ENCODE measurements at regions not wholly inside any gene's neighbourhood (a gene's known extent, or its start where the extent isn't known, plus 50 kb on each side); places are given as distances from the start of the nearest gene placed in this dataset.

DNA sequence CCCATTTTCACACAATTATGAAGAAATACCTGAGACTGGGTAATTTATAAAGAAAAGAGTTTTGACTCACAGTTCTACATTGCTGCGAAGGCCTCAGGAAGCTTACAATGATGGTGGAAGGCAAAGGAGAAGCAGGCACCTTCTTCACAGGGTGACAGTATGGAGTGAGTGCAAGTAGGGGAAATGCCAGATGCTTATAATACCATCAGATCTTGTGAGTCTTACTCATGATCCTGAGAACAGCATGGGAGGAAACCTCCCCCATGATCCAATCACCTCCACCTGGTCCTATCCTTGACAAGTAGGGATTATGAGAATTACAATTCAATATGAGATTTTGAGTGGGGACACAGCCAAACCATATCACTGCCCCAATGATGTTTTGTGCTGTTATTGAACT is 189.3 kb upstream of the CRY1 start:
- no peak for DNase-seq

DNA sequence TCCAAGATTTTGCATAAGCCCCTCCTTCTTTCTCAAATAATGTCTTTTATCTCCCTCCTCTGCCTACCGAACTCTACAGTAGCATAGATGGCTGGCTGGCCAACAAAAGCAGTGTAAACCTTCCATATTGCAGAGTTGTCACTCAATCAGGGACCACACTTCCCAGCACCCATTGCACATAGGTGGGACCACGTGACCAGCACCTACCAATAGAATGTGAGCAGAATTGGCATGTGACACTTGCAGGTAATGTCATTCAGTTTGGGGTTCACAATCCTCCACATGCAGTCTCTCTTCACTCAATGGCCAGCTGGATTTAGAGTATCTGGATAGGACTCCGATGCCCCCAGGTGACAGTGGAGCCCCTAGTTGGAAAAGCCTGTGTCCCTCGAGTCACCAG is 190.3 kb upstream of the CRY1 start:
- no peak for DNase-seq

DNA sequence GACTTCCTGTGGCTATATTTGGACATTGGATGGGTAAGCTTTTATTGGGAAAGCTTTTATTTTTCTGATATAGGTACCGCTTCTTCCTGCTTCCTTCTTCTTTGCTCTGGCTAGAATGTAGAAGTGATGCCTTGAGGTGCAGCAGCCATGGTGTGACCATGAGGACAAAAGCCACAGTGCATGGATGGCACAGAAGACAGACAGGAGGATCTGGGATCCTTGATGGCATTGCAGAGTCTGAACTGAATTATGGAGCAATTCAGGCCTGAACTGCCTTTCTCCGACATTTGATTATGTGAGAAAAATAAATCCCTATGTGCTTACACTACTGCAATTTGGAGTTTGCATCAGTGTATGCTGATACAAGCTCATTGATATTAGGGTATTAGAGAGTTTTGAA is 191.3 kb upstream of the CRY1 start:
- no peak for DNase-seq

DNA sequence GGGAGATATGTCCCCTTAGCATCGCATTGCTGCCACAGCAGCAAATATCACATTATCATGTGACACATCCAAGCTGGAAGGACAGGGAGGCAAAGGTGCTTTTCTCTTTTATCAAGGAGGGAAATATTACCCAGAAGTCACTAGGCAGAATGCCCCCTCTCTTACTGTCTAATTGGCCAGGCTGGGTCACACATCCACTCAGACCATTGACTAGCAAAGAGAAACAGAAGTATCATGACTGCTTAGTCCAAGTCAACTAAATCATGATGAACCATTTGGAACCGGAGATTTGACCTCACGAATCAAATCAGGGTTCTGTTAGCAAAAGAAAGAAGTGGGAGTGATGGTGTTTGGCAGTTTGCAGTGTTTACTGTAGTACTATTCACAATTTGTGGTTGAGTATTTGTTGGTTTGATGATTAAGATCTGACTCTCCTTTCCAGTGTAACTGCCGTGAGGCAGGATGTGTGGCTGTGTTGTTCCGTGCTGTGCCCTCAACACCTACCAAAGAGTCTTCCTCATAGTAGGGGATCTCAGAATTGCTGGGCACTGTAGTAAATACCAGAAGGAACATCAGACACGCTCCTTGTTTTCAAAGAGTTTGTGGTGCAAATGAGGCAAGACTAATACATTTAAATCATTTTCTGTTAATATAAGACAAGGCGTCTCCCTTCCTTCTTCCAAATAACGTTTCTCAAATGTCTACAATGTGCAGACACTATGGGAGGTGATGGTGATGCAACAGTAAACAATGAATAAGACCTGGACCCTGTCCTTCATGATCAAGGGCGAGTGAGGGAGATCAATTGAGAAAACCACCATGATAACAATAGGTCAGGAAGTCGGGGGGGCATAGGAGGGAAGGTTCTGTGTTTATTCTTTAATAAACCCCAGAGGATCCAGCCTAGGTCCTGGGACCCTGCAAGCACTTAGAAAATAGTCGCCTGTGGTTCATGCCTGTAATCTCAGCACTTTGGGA is 194.4 kb upstream of the CRY1 start:
- no peak for DNase-seq

DNA sequence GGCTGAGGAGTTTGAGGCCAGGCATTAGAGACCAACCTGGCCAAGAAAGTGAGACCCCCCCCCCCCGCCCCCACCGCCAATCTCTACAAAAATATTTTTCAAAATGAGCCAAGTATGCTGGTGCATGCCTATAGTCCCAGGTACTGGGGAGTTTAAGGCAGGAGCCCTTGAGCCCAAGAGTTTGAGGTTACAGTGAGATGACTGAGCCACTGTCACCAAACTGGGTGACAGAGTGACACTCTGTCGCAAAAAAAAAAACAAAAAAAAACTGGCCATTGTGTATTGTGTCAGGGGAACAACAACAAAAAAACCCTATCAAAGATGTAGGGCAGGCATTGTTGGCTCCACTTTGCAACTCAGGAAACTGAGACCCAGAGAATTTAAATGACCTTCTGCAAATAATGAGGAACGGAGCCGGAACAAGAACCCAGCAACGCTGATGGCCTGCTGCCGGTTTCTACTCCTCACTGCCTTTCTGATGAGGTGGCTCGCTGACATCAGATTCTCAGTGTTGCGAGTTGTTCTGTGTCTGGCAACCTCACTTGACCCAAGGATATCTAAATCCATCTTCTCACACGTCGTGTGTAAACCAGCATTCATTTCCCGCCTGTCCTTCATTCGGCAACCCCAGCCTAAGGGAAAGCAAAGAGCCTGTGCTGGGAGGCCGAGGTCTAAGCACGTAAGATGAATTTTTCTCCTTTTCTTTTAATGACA is 195.2 kb upstream of the CRY1 start:
- no peak for DNase-seq

DNA sequence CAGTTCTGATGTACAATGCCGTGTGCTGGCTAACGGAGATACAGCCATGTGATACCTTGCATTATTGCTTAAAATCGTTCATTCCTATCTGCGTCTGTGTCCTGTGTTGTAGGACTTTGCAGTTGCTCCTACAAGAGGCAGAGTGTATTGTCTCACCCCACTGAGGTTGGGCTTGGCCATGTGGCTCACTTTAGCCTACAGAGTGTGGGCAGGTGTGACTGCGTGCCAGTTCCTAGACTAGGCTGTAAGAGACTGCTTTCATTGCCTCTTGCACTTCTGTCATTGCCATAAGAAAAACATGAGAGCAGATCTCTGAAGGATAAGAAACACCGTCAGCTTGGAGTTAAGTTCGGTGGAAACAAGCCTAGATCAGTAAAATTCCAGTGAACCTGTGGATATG is 197.7 kb upstream of the CRY1 start:
- DNase-seq = no peak

DNA sequence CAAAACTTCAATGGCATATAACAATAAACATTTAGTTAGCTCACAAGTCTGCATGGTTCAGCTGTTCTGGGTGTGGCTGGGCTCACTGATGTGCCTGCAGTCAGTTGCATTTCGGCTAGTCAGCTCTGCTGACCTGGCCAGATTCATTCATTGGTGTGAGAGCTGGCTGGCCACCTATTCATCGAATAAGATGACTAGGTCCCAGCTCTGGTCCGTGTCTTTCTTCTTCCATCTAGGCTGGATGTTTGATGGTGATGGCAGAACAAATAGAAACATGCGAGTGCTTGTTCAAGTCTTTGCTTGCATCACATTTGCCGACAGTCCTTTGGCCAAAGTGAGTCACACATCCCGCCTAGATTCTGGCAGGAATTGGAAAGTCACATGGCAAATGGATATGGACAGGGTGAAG is 203.3 kb upstream of the CRY1 start:
- no peak for DNase-seq

DNA sequence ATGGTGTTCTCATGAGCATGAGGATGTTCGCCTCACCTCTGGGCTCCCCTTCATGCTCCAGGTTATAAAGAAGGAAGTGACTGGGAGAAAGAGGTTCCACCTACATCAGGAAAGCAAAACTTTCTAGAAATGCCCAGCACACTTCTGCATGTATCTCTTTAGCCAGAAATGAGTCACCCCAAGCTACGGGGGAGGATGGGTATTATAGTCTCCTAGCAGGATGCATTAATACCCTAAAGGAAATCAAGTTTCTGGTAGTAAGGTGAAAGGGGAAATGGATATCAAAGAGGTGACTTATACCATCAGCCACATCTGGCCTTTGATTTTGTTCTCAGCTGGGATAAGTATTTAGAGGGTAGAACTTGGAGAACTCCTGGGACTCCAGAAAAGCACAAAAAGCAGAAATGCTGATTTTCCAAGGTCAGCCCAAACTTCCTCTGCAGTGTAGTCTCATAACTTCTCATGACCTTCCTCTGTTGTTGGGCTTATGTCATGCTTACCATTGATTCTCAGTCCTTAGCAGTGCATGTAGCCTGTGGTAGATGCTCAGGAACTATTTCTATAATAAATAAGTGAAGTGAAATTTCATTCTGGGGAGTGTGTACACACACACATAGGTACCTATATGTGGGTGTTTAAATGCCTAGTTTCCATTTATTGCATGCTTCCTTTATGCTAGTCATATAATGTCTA is 209.4 kb upstream of the CRY1 start:
- DNase-seq = no peak

DNA sequence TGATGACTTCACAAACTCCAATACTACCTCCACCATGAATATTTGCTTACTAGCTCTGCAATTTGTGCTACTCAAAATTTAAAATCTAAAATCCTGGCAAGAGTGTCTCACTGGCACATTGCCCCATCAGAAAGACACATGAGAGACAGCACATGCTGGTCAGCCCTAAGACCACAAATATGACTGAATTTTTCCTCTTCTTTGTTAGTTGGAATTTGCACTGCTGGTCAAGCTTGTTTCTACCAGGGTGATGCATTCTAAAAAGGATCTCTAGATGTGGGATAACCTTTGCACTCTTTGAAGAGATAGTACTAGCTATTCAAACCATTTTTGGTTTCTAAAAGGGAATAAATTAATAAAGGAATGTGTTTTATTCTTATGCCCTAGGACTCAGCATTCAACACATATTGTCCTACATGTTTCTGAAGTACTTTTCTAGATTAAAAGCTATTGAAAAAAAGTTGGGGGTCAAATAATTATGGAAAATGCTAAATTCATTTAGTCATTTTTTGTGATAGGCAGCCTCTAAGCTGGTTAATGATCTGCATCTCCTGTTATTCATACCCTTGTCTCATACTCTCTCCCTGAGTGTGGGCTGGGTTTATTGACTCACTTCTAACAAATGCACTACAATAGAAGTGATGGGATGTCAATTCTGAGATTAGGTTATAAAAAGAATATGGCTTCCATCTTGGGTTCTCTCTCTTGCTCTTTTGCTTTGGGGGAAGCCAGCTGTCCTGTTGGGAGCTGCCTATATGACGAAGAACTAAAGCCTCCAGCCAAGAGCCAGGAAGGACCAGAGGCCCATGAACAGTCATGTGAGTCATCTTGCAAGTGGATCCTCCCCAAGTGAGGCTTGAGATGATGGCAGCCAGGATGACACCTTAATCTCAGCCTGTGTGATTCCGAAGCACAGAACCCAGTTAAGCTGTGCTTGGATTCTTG is 211.5 kb upstream of the CRY1 start:
- DNase-seq = no peak

DNA sequence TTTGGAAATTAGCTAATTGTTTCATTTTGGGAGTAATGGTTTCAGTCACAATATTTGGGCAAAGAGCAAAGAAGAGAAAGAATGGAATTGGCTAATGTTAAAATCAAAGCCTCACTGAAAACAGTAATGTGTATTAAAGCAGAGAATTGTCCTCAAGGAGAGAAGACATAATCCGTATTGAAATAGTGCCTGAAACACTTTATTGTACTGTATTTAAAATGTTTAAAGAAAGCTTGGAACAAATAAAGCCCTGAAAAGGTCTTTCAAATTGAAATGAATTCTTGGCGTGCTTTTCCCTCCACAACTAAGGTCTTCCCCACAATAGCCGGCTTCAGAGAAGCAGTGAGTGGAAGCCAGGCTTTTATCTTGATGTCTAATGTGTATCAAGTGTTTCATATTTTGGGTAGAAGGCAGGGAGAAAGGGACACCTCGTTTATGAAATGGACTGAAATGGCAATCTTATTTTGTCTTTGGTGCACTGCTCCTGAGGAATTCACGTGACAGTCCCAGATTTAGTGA is 212.9 kb upstream of the CRY1 start:
- DNase-seq = no peak

DNA sequence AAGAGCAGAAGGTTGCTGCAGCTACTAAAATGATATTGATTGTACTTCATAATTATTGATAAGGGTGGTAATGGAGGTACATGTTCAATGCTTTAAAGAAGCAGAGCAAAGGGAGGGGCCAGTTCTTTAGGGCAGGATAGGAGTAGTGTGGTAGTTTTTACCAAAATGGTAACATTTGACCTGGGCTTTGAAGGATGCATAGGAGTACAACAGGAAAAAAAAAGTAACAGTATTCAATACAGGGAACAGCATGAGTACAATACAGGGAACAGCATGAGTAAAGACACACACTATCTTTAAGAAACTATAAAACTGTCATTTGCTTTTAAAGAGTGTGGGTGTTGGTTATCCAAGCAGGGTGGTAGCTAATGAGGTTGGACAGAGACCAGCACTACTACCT is 215.0 kb upstream of the CRY1 start:
- no peak for DNase-seq

DNA sequence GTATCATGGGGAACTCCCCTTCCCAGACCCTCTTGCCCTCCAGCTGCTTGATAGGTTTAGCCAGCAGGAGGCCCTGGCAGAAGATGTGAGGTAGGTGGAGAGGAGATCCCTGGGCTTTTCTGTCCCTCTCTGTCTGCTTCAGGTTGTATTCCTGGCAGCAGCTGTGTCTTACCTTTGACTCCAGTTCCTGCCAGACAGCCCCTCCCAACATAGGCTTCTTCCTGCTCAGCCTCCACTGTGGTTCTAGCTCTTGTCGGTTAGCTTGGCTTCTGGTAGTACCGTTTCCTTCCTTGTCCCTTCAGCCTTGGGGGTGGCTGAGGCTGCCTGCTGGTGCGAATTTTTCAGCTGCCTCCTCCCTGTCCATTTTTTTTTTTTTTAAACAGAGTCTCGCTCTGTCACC is 215.7 kb upstream of the CRY1 start:
- no peak for DNase-seq

DNA sequence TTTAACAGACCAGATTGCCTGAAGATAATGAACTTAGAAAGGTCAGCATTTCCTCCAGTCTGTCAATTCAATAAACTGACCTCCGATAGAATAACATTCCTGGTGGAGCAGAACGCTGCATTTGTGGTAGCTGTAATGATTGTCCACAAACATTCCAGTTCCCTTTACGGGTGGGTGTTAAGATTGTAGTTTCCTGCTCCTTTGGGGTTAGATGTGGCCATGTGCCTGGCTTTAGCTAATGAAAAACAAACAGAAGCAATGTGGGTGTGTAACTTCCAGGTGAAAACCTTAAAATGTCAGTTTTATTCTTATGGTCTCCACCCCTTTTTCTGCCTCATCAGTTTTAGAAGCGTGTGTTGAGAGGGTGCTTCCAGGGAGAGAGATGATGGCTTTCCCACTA is 217.3 kb upstream of the CRY1 start:
- no peak for DNase-seq

DNA sequence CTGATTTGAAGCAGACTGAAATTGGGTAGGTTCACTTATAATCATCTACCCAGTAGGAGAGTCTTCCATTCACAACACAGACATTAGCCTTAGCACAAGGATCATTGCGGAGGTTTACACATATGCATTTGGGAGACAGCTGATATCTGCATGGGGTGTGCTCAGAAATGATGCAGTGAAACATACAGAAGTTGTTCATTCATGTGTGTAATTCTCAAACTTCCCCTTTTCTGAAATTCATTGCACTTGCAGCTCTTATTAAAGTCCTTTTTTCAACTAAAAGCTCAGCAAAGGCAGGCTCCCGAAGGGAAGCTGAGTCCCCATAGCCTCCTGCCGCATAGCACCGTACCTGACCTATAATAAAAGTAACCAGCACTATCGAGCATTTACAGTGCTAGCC is 218.3 kb upstream of the CRY1 start:
- DNase-seq = no peak

DNA sequence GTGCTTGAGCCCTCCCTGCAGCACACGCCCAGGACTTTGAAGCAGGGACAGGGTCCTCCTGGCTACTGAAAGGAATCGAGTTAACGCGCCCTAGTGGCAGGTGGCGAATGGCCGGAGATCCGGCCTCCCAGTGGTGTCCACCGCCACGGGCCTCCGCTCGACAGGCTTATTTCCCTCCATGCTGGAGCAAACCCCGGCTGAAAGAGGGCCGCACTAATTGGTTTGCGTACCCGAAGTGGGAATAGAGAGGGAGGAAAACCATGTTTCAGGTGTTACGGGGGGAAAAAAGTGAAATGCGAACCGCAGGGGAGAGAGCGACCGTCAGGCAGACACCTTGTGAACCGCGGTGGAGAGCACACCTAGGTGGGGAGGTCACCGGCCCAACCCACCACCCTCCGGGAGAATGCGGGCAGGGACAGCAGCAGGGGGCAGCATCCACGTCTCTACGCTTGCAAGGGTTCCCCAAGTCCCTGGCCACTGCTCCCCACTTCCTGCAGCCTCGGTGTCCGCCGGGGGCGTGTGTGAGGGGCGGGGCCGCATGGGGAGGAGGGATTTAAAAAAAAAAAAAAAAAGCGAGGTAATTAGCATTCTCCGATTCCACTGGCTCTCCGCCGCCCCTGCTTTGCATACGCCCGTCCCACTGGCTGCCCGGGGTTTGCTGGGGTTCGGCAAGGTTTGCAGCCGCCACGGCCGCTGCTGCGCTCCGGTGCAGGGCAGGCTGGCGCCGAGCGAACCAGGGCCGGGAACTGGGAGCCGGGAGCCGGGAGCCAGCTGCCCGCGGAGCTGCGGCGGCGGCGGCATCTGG is 224.6 kb upstream of the CRY1 start:
- peak; percentile 72 for DNase-seq

DNA sequence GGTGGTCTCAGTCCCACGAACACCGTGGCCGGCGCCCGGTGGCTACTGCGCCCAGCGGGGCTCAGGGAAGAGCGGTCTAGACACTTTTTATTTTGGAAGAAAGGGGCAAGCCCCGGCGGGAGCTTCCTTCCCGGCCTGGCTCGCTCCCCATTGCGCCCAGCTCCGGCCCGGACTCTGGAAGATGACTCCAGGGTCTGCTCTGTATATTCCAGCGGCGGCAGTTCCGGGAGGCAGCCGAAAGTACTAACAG is 225.1 kb upstream of the CRY1 start:
- no peak for DNase-seq

DNA sequence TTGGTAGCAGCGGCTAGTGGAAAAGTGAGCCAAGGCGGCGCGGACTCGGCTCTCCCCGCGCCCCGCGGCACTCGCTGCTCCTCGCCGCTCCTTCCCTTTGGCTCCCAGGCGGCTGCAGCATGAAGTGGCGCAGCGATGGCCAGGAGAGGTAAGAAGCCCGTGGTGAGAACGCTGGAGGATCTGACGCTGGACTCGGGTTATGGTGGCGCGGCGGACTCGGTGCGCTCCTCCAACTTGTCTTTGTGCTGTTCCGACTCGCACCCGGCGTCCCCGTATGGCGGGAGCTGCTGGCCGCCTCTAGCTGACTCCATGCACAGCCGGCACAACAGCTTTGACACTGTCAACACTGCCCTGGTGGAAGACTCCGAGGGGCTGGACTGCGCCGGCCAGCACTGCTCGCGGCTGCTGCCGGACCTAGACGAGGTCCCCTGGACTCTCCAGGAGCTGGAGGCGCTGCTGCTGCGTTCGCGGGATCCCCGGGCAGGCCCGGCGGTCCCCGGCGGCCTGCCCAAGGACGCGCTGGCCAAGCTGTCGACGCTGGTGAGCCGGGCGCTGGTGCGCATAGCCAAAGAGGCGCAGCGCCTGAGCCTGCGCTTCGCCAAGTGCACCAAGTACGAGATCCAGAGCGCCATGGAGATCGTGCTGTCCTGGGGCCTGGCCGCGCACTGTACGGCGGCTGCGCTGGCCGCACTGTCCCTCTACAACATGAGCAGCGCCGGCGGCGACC is 225.6 kb upstream of the CRY1 start:
- DNase-seq = no peak

DNA sequence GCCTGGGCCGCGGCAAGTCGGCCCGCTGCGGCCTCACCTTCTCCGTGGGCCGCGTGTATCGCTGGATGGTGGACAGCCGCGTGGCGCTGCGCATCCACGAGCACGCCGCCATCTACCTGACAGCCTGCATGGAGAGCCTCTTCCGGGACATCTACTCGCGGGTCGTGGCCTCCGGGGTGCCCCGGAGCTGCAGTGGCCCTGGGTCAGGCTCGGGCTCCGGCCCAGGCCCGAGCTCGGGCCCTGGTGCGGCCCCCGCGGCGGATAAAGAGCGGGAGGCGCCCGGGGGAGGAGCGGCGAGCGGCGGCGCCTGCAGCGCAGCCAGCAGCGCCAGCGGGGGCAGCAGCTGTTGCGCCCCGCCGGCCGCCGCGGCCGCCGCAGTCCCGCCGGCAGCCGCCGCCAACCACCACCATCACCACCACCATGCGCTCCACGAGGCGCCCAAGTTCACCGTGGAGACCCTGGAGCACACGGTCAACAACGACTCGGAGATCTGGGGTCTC is 226.2 kb upstream of the CRY1 start:
- no peak for DNase-seq

DNA sequence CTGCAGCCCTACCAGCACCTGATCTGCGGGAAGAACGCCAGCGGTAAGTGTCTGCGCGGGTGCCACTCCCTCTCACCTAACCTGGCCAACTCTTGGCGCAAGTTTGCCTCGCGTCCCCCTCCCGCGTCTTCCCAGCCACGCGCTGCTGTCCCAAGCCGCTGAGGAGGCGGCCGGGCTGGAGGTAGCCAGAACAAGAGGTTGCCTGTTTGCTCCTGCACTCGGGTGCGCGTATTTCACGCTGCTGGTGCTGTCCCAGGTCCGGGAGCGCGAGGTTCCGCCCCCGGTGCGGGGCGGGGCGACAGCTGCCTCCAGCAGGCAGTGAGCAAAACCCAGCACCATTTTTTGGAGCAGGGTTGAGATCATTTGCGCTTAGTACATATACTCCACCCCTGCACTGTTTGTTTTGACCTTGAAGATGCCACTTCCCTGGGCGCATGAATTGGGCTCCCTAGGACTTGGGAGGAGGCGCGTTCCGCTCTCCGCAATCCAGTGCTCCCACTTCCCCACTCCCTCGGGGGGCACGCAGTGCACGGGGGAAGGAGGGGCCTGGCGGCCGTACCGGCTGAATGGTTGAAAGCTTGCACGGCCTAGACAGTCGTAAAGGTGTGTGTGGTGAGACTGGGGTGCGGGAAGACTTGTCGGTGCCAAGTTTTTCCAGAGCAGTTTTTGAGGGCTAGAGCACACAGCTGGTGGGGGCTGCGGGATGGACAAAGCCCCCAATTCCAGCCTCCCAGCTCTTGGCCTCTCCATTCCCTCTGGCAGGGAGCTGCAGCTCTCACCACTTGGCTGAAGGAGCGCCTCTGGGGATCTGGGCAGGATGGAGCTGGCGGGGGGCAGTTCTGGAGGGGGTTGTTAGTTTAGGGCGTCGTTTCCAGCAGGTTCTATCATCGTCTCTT is 226.9 kb upstream of the CRY1 start:
- DNase-seq = no peak
